Mucosa of gallbladder (tissue), 1 donor: ENCODE measurements at regions not wholly inside any gene's neighbourhood (a gene's known extent, or its start where the extent isn't known, plus 50 kb on each side); places are given as distances from the start of the nearest gene placed in this dataset.

Source experiments
- DNase-seq: peaks from one replicate; pipeline ENCODE4 v3.0.0-alpha.2; 2020; ENCODE audit warnings: low spot score
- donor health status: DM: no; HTN: no; CAD: no.

DNA sequence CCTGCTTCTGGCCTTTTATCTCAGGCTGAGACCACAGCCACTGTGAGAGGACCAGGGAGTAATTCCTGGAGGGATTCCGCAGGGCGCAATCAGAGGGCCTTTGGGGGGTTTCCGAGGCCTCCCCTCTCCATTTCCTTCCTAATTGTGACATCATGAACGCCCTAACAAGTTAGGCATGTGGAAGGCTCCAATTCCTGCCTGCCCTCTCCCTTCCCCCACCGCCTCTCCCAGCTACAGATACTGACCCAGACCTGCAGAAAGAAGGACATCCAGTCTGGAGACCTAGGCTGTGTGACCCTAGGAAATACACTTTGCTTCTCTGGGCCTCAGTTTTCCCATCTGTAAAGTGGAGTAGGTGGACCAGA is 637.9 kb downstream of the MED13L start:
- DNase-seq, result no peak

DNA sequence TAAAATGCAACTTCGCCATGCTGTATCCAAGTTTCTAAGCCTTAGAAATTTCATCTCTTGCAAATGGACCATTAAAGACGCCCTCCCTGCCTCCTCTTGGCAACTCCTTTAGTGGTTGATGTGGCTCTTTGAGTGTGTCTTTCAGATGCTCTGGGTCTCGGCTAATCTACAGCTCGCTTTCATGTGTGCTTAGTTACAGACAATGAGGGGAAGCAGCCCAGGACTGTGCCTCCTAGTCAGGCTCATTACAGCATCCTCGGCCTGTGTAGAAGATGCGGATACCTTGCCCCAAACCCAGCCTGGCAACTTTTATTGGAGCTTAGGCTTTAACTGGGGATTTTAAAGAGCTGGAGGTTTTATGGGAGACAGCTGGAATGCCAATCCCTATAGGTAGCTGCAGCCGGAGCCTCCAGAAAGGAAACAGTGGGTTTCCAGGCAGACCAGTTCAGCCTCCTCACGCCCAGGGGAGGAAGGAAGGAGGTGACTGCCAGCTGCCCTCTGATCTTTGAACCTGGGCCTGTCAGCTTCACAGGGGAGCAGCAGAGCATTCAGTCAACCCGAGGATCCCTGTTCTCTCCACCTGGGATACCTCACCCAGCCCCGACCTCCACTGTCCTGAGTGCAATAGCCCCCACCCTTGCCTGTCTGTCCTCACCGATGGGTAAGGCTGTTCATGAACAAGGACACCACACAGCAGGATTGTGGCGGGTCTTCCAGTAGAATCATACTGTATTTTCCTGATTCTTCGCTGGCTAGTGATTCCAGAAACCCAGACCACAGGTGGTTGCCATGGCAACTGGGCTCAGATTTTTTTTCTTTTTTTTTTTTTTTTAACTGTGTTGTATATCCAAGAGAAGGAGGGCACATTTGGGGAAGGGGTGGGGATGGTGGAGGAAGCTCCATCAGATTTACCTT is 638.5 kb downstream of the MED13L start:
- DNase-seq, result no peak

DNA sequence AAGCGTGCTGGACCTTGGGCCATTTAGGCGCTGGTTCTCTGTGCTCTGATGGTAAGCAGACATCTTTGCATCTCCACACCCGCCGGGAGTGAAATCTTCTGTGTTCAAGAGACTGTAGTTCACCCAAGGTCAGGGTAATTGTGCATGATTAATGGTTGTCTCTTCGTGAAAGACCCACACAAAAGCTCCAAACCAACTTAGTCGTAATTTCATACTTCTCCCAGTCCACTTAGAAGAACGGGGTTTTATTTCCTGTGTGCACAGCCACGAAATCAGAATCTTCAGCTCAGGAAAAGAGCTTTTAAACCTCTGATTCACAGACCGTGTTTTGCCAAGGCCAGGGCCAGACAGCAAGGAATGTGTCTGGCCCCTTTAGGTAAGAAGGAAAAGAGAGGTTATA is 640.9 kb downstream of the MED13L start:
- DNase-seq, result no peak

DNA sequence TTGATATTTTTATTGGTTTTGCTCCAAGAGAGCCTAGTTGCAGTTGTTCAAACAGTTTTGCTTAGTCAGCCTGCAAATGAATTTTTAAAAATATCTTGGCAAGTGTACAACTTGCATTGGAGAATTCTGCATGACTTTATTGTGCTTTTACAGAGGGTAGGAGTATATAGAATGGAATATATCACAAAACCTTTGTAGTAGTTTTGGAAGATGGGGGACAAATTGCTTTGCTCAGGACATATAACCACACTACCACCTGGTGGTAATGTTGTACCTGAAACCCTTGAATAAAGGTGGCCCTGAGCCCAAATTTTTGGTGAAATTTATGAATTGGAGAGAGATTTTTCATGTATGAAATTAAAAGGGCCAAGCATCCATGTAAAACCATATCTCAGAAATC is 645.2 kb downstream of the MED13L start:
- no peak for DNase-seq

DNA sequence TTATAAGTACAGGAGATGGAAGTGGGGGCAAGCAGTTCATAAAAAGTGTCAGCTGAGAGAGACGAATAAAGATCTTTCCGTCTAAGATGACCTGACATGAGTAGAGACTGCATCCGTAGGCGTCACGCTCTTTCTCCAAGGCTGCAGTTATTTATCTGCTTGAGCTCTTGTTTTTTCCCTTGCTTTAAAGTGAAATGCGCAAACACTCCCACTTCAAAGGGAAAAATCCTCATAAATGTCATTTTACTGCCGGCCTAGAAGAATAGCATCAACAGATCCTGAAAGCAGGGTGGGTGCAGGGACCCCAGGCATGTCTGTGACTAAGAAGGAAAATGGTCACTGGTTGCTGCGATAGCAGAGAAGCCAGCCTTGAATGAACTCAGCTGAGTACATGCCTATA is 647.4 kb downstream of the MED13L start:
- DNase-seq, result no peak

DNA sequence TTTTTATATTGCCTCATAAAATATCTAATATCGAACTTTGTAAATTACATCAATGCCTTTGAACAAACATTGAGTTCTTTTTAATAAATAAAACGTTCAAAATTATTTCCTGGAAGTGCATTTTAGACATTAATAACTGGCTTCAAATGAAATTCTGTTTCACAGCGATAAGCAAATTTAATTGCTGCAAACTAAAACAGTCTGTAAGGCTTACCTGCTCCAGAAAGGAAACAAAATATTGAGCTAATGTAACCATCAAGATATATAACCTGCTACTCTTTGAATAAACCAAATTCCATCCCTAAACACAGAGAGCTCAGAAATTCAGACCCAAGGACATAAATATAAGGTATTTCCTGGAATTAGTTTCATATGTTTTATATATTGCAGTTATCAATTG is 651.3 kb downstream of the MED13L start:
- DNase-seq, result no peak

DNA sequence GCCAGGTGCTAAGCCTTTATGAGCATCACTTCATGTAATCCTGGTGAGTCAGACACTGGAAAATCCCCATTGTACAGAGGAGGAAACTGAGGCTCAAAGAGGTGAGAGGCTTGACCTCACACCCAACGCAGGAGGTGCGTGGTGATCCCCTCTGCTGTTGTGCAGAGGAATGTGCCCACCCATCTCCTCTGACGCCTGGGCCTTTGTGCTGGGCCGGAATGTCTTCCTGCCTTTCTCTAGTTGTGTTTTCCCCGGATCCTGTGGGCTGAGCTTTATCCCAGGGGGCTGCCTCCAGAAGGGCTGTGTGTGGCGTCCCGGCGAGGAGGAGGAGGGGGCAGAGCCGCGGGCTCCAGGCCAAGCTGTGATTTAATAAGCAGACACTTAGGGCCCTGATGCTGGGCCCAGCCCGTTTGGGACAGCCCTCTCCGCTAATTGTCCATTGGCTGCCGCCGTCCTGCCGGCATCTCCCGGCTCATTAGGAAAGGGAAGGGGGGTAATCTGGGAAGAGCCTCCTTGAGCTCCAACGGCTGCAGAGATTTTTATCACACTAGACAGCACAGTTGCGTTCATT is 653.6 kb downstream of the MED13L start:
- DNase-seq, result no peak

DNA sequence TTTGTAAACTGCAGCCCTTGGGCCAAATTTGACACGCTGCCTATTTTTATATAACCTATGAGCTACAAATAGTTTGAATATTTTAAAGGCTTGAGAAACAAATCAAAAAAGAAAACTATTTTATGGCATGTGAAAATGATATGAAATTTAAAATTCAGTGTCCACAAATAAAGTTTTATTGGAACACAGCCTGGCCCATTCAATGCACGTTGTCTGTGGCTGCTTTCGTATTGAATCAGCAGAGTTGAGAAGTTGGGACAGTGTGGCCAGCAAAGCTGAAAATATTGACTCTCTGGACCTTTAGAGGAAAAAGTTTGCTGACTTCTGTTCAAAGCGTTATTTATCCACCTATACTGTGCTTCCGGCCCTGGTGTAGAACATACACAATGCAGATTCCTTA is 654.2 kb downstream of the MED13L start:
- DNase-seq, result no peak

DNA sequence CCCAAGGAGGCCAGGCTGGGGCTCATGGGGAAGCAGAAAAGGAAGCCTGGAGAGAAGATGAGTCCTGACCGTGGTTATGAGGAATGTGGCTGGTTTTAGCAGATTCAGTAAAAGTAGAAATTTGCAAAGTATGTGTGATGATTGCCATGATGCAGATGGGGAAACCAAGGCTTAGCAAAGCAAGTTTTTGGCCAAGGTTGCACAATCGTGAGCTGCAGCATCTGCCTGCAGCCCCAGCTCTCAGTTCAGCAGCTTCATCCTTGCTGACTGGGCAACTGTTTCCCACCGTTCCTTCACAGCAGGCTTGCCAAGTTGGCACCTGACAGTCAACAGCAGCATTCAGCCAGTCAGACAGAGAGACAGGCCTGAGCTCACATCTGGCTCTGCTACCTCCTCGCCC is 656.7 kb downstream of the MED13L start:
- no peak for DNase-seq

DNA sequence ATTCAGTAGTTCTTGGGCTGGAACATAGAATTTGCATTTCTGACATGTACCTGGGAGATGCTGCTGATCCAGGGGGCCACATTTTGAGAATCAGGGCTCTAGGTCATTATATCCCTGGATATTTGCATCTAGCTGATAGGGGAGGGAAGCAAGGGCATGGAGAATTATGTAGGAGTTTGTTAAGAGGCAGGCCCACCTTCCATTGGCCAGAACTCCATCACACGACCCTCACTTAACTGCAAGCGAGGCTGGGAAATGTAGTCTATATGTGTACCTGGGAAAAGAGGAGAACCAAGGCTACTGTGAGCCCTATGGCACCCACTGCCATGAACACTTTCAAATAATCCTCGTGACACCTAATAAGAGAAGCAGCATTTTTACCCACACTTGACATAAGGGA is 657.6 kb downstream of the MED13L start:
- no peak for DNase-seq

DNA sequence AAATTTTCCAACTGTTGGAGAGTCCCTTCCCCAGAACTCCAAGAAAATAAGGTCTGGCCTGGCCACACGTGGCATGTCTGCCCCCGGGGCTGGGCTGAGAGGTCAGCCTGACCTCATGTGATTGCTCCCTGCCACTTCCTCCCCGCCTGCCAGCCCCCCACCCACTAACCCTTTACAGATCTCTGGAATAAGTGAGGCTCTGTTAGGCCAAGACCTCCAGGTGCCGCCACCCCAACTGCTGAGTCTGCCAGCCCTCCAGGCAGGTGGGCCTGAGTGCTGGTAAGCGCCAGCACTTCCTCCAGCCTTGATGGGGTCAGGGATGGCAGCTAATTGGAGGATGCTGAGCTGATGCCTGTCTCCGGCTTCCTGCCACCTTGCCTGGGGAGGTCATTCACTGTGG is 658.4 kb downstream of the MED13L start:
- no peak for DNase-seq

DNA sequence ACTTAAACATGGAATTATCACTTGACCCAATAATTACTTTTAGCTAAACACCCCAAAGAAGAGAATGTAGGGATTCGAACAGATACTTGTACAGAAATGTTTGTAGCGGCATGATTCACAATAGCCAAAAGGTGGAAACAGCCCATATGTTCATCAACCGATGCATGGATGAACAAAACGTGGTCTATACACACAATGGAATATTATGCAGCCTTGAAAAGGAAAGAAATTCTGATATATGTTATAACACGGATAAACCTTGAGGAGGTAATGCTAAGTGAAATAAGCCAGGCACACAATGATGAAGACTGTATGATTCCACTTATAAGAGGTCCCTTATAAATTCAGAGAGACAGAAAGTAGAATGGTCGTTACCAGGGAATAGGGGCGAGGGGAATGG is 659.4 kb downstream of the MED13L start:
- DNase-seq, result no peak

DNA sequence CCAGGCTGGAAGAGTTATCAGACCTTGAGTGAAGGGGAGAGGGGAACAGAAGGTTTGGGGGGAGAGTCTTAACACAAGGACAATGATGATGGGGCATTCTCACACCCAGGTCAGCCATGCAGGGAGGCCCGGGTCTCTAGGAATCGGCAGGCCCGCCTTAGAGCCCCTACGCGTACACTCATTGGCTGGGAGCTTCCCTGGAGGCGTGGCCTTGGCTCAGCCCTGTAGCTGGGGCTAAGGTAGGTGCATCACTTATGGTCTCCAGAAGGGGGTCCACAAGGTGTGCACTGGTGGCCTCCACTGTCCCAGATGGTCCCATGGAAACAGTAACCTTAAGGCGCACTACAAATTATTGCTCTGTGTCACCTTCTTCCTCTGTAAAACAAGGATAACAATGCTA is 660.1 kb downstream of the MED13L start:
- no peak for DNase-seq

DNA sequence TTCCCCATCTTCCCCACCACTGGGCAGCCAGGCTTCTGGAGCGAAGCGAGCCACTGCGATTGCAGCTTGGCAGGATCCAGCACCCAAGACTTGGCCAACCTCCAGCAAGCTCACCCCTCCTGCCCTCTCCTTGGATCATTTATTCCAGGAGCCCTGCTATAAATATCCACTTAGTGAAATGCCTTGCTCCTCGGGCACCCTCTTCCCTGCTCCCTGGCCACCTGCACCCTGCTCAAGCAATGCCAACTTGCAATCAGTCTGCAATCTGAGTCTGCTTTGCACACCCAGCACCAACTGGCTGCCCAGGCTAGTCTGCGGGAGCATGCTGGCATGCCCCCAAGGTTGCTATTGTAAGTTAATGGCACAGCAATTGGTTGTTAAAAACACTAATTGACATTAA is 666.0 kb downstream of the MED13L start:
- peak; percentile 22 for DNase-seq

DNA sequence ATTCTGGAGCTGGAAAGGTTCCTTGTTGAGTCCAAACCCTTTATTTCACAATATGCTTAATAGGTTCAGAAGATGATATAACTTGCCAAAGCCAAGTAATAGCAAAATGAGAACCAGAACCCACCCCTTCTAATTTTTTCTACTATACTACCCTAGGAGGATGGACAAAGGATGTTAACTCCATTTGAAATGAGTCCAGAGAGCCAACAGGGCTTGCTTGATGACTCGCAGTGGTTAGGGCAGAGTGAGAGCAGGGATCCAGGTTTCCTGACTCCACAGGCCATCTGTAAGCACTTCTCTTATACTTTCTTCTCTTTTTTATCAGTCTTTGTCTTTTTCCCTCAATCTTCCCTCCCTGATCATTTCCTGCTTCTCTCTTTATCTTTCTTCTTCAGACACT is 668.1 kb downstream of the MED13L start:
- DNase-seq, result no peak

DNA sequence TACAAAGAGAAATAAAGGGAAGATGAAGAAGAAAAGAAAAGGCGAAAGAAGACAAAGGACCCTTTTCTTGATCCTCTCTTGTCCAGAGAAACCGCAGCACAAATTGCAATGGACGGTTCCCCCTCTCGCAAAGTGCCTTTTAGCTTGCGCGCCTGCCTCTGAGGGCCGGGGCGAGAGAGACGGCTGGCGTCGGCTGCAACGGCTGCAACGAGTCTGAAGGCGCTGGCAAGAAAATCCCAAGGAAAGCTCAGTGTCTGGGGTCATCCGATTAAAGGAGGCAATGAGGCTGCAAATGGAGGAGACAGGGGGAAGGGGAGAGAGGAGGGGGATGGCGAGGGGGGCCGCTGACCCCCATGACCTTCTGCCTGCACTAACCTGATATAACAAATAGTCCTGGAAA is 671.5 kb downstream of the MED13L start:
- DNase-seq, result no peak

DNA sequence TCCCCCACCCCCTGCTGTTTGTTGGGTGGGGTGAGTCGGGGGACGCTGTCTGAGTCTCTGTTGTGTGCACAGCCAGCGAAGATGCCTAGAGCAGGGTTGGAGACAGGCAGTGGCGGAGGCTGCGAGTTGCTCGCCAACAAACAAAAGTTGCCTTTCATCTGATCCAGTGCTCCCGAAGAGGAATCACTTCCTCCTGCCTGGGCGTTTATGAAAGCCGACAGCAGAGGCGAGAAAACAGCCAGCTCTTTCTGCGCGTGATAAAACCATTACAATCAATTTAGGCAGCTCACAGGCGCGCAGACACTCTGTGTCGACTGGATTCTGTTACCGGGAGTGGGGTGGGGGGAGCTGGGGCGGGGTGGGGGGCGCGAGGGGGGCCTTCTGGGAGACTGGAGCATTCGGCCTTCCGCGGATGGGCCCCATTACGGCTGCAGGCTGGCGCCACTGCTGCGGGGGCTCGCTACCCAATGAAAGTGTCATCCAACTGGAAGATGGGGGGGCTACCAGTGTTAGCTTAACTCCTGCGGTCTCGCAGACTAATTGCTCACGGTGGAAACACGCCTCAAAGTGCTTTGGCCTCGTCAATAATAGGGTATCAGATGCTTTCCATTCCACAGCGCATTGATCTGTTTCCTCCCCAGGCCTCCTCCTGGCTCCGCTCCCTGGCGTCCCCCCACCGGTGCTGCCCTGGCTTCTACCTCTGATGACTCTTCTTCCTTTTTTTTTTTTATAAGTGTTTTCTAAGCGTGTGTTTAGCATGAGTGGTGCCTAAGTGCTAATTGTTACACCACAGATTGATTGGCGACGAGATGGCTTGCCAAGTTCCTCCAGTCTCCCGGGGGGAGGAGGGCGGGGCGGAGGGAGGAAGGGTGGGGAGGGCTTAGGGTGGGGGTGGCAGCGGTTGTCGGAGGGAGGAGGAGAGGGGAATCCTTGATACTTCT is 678.4 kb downstream of the MED13L start:
- DNase-seq, result peak; percentile 86

DNA sequence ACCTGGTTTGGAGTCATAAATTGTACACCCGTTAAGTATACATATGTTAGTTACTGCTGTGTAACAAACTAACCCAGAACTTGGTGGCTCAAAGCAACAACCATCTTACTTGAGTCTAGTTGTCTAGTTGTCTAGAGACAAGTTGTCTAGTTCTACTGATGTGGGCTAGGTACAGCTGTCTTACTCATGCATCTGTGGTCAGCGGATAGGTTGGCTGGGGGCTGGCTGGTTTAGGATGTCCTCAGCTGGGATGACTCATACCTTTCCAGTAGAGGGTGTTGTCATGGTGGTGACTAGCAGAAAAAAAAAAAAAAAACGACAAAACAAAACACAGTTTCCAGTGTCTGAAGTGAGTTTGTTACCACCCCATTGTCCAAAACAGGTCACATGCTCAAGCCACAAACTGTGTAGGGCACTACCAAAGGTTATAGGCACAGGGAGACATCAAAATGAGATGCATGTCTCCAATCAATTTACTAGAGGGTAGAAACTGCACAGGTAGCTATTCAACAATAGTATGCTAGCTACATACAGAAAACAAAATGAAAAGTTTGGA is 680.3 kb downstream of the MED13L start:
- no peak for DNase-seq

DNA sequence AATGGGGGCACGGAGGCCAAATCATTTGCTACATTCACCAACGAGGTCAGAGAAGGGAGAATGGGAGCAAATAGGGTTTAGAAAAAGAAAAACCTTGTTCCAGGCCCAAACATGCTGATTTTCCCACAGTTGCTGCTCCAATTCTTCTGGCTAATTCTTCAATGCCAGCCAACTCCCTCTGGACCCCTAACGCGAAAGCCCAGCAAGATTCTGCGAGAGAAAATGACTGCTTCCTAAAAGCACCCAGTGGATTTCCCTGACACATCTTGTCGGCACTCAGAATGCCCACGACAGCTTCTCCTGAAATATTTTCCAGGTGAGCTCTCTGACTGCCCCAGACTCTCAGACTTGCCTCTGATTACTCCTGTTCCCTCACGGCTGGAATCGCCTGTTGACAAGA is 689.4 kb downstream of the MED13L start:
- no peak for DNase-seq

DNA sequence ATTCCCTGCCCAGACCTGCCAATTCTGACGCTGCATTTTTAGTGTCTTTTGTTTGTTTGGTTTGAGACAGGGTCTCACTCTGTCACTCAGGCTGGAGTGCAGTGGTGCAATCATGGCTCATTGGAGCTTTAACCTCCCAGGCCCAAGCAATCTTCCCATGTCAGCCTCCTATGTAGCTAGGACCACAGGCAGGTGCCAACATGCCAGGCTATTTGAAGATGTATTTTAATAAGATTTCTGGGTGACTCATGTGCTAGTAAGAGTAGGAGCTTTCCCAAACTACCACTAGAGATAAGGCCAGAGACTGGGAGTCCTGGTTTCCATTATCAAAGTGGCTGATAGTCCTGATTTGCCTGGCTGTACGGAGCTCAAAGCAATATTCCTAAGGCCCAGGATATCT is 693.3 kb downstream of the MED13L start:
- no peak for DNase-seq

DNA sequence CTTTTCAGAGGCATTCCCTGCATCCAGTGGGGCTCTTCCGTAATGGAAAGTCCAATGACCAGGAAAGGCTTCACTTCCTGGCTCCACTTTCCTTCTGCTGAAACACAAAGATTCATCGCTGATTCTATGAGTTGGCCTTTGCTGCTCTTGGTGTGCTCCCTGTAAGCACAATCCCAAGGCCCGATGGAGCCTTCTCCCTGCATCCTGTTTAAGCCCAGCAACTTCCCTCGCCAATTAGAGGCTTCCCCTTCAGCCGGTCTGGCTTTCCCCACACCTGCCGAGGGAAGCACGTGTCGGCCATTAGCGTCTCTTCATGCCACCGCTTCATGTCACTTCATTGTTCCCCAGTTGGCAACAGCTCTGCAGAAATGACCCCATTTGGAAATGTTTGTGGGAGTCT is 693.9 kb downstream of the MED13L start:
- no peak for DNase-seq

DNA sequence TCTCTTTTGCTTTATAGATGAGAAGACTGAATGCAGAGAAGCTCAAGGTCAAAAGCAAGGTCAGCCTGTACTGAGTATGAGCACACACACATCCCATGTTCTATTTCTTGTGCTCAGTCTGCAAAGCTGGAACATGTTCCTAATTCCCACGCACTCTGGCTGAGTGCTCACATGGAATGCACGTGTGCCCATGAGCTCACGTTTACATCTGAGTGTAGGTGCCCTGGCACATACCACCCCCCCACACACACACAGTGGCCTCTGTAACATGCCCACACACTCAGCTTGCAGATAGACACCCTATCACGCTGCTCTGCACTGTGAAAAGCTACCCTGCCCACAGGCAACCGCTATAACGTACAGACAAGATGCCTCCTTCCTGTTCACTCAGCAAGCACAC is 700.1 kb downstream of the MED13L start:
- no peak for DNase-seq
